Heart left ventricle (tissue), 16 donors: ENCODE measurements at regions not wholly inside any gene's neighbourhood (a gene's known extent, or its start where the extent isn't known, plus 50 kb on each side); places are given as distances from the start of the nearest gene placed in this dataset.

ENCODE experiments used
- ATAC-seq, 4 donors: fragments of 200-7000 bp; cut with Tn5 transposase; one replicate each; pipeline ENCODE4 v1.9.1; 2020 to 2022; ENCODE audit warnings: moderate library complexity in 4 of 4, mild to moderate bottlenecking in 3 of 4, moderate number of reproducible peaks in 1 of 4
- DNase-seq, 5 donors: peaks; one replicate each; pipeline ENCODE4 v3.0.0-alpha.2; 2020
- H3K27ac ChIP-seq, 12 donors: fragments of 200-600 bp; sonication (generic) in 4 of 12; one replicate each; pipeline versions ENCODE4 v1.5.0 to v1.8.0; 2016 to 2022; ENCODE audit warnings: mild to moderate bottlenecking in 2 of 12
- H3K27me3 ChIP-seq, 9 donors: fragments of 200-600 bp; sonication (generic) in 2 of 9; one replicate each; pipeline versions ENCODE4 v1.5.1 to v1.8.0; 2016 to 2022; ENCODE audit warnings: mild to moderate bottlenecking in 3 of 9
- H3K36me3 ChIP-seq, 9 donors: fragments of 200-600 bp; sonication (generic) in 2 of 9; one replicate each; pipeline versions ENCODE4 v1.5.0 to v1.8.0; 2018 to 2022; ENCODE audit warnings: mild to moderate bottlenecking in 2 of 9
- H3K4me1 ChIP-seq, 12 donors: fragments of 200-600 bp; sonication (generic) in 4 of 12; one replicate each; pipeline versions ENCODE4 v1.5.0 to v1.8.0; 2016 to 2022; ENCODE audit warnings: mild to moderate bottlenecking in 3 of 12
- H3K4me3 ChIP-seq, 12 donors: fragments of 200-600 bp; sonication (generic) in 4 of 12; one replicate each; pipeline versions ENCODE4 v1.5.0 to v1.8.0; 2017 to 2022; ENCODE audit warnings: mild to moderate bottlenecking in 9 of 12, moderate library complexity in 4 of 12
- H3K9me3 ChIP-seq, 12 donors: fragments of 200-600 bp; sonication (generic) in 4 of 12; one replicate each; pipeline versions ENCODE4 v1.5.0 to v1.8.0; 2016 to 2022; ENCODE audit warnings: mild to moderate bottlenecking in 1 of 12
- POLR2A ChIP-seq, 2 donors: fragments of 450-650 bp; IDR thresholded peaks; one replicate each; pipeline ENCODE4 v1.6.1; 2017; ENCODE audit warnings: antibody characterized with exemption in 2 of 2, mild to moderate bottlenecking in 2 of 2, moderate library complexity in 2 of 2
- WGBS, 4 donors: extraction: QIAGEN DNeasy Blood & Tissue Kit in 2 of 4; methylation state at CpG; one replicate each; pipeline versions ENCODE4 v1.1.5 to v1.1.7; 2013 to 2018; 5-methylcytosine and 5-hydroxymethylcytosine counted together
- intact Hi-C, 10 donors: fragments of 100-400 bp; cut with DNase I; formaldehyde crosslinking; loops; one replicate each; pipeline versions ENCODE4 v1.11.1 to v1.14.2; 2022
- TF ChIP-seq, protein P1 (sequence below), 12 donors: fragments of 200-600 bp; sonication (generic) in 4 of 12; IDR thresholded peaks; one replicate each; pipeline versions ENCODE4 v1.5.0 to v1.8.0; 2018 to 2022; ENCODE audit warnings: antibody characterized with exemption in 12 of 12, mild to moderate bottlenecking in 5 of 12
- donor health status: ischemic (EF 13 %, LVEDD 7.1; RV severe dilation, severe dysfunction).
- donor health status: healthy with polysubstance abuse.
- donor health status: DM: no; HTN: yes; CAD: no.
- donor health status: DM: no; HTN: no; CAD: no.
- donor health status: ischemic (EF 25% LVEDD 6.9; RV normal size, moderate dysfunction).
- donor health status: ischemic (EF 25% LVEDD 5.7; RV mildly dilated, moderate dysfunction).
- donor health status: healthy.
- donor health status: DM: yes; HTN: yes; CAD: no.
- donor health status: ischemic (EF 35%, LVEDD 5.7; RV mildly dilated, moderate dysfunction).
- donor health status: nonischemic (EF 11% LVEDD 7.7; RV severe dilation, severe dysfunction).
- donor health status: DM: yes; HTN: yes; CAD: no.
- donor health status: PGD.
- donor health status: ischemic (EF 29% LVEDD 5.4; RV normal size, mild dysfunction).
- donor health status: nonischemic (EF 23%, LVEDD 6.1; RV moderate dilation, normal function).

DNA sequence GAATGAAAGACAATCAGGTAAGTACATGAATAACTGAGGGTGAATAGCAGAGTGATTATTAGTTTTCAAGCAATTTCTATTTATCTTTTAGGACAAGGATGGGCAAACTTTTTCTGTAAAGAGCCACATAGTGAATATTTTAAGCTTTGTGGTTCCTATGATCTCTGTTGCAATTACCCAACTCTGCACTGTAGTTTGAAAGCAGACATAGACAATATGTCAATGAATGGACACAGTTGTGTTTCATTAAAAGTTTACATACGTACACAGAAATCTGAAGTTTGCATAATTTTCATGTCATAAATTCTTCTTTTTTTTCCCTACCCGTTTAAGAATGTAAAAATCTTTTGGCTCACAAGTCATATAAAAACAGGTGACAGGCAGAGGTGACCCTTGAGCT is 71.4 kb downstream of the ZNF281 start:
- Histone ChIP-seq H3K27ac (no peak overlapping the region), H3K27me3 (no peaks in the 10 kb centered on the region), H3K9me3 (no peaks in the 10 kb centered on the region), H3K4me3 (no peak overlapping the region), H3K4me1 (peaks cover 0 to 7% (median 0%) of the 10 kb centered on the region in 12 donors), H3K36me3 (no peaks in the 10 kb centered on the region)
- DNase-seq (no peak), ATAC-seq (no peak)
- intact Hi-C loops, result no loop called here
- TF ChIP-seq POLR2A (IDR thresholded peaks at IDR 0.05), result no peak
- TF ChIP-seq, protein P1, sequence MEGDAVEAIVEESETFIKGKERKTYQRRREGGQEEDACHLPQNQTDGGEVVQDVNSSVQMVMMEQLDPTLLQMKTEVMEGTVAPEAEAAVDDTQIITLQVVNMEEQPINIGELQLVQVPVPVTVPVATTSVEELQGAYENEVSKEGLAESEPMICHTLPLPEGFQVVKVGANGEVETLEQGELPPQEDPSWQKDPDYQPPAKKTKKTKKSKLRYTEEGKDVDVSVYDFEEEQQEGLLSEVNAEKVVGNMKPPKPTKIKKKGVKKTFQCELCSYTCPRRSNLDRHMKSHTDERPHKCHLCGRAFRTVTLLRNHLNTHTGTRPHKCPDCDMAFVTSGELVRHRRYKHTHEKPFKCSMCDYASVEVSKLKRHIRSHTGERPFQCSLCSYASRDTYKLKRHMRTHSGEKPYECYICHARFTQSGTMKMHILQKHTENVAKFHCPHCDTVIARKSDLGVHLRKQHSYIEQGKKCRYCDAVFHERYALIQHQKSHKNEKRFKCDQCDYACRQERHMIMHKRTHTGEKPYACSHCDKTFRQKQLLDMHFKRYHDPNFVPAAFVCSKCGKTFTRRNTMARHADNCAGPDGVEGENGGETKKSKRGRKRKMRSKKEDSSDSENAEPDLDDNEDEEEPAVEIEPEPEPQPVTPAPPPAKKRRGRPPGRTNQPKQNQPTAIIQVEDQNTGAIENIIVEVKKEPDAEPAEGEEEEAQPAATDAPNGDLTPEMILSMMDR (IDR thresholded peaks at IDR 0.05), result no peak
- WGBS, 4 donors, result 78 to 88% (median 83%) methylated on average over 2 of the region's 2 CpGs

DNA sequence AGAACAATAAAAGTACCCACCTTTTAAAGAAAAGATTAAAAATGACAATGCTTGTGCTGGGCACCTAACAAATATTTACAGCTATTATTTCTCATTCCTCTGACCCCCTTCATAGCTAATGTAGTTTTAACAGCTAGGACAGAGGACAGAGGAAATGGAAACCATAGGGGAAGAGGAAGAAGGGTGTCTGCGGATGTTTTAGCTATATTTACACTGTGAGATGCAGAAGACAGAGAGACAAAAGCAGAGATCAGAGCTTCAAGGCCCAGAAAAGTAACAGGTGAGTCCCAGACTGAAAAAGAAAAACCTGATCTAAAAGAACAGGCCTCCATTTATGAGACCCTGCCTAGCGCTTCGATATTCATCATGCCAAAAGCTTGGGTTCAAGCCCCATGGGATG is 72.0 kb downstream of the ZNF281 start:
- DNase-seq (no peak), ATAC-seq (no peak)
- Histone ChIP-seq H3K36me3 (no peaks in the 10 kb centered on the region), H3K9me3 (no peaks in the 10 kb centered on the region), H3K27ac (no peak overlapping the region), H3K4me1 (peaks cover 0 to 7% (median 0%) of the 10 kb centered on the region in 12 donors), H3K27me3 (no peaks in the 10 kb centered on the region), H3K4me3 (no peak overlapping the region)
- TF ChIP-seq, protein P1 (IDR thresholded peaks at IDR 0.05), result no peak
- intact Hi-C loops, result no loop called here
- WGBS, 4 donors, result 70 to 94% (median 86%) methylated on average over 3 of the region's 3 CpGs

DNA sequence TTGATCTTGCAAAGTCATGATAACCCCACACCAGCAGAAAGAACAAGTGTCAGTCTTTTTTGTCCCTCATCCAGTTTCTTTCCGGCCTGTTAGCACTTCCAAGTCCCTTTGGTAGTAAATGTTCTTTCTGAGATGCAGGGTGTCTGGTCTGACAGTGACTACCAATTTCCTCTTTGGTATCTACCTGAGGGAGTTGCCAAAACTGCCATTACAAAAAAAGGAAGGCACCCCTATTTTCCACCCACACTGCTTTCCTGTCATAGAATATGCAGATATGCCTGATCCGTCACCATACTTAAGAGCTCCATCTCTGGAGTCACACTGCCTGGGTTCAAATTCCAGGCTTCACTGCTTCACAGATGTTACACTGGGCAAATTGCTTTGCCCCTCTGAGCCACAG is 72.4 kb downstream of the ZNF281 start:
- WGBS, 4 donors, result 57 to 73% (median 65%) methylated on average over 2 of the region's 2 CpGs
- TF ChIP-seq POLR2A (IDR thresholded peaks at IDR 0.05), result no peak
- TF ChIP-seq, protein P1 (IDR thresholded peaks at IDR 0.05), result no peak
- H3K36me3 ChIP-seq, result no peaks in the 10 kb centered on the region
- no peaks in the 10 kb centered on the region for H3K9me3 ChIP-seq
- ATAC-seq, result no peak
- intact Hi-C loops, result no loop called here
- peaks cover 0 to 7% (median 0%) of the 10 kb centered on the region in 12 donors for H3K4me1 ChIP-seq
- H3K27me3 ChIP-seq, result no peaks in the 10 kb centered on the region
- H3K4me3 ChIP-seq, result no peak overlapping the region
- DNase-seq, result no peak
- H3K27ac ChIP-seq, result no peak overlapping the region

DNA sequence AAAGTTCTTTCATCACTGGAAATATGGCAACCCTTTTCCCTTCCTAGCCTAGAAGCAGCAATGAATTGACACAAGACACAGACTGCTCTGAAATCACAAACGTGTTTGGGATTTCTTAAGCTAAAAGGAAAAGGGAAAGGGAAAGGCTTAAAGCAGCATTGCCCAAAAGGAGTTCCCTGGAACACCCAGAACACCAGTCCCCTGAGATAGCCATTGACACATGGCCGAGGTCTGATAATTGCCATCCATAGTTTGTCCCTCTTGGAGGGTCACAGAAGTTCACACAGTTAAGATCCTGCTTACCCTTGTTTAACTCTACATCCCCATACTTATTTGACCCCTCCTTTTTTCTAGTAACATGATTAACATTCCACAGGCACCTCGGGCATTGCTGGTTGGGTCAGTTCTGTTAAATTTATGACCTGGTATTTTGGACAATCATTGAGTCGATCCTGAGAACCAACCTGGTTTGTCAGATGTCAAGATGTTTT is 72.9 kb downstream of the ZNF281 start:
- no peak overlapping the region for H3K4me3 ChIP-seq
- no peak for ATAC-seq

More for the DNA sequence above, 72.9 kb downstream of the ZNF281 start:
- intact Hi-C loops, result no loop called here
- H3K27me3 ChIP-seq, result no peaks in the 10 kb centered on the region
- TF ChIP-seq, protein P1 (IDR thresholded peaks at IDR 0.05), result no peak
- TF ChIP-seq POLR2A (IDR thresholded peaks at IDR 0.05), result no peak
- H3K9me3 ChIP-seq, result no peaks in the 10 kb centered on the region
- 33 to 39% (median 36%) methylated on average over 4 of the region's 4 CpGs for WGBS, 4 donors
- H3K27ac ChIP-seq, result no peak overlapping the region
- no peaks in the 10 kb centered on the region for H3K36me3 ChIP-seq
- peaks cover 0 to 7% (median 0%) of the 10 kb centered on the region in 12 donors for H3K4me1 ChIP-seq
- no peak for DNase-seq
